Kidney tubule cell (primary cell): ENCODE measurements at regions not wholly inside any gene's neighbourhood (a gene's known extent, or its start where the extent isn't known, plus 50 kb on each side); places are given as distances from the start of the nearest gene placed in this dataset.
"Not testable (repeated sequence)": the region's sequence is repeated elsewhere in the genome, so short reads cannot be mapped to it uniquely, and the experiment has no call there.

Source experiments
- DNase-seq: peaks from one replicate; pipeline ENCODE4 v3.0.0-alpha.2; 2018; ENCODE audit warnings: low spot score

DNA sequence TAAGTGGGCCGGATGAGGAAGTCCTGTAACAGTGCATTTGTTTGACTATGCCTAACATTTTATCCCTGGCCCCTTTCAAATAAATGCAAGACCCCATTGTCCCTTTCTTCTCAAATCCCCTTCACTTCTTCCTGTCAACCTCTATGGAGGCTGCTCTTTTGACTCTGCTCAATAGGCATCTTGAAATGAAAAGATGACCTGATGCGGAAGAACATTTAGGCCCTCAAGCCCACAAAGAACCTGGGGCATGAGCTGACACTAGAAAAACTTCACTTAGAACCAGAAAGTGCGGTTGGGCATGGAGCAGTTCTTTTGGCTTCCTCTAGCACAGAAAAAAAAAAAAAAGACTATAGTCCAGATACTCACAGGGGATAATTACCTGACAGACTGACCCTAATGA, 1434.7 kb upstream of the WWC1 start:
- no peak for DNase-seq

- DNase-seq, result no peak
These were observed 1431.0 kb upstream of the WWC1 start for GRCh38 chr5:166860426-166860825.

DNA sequence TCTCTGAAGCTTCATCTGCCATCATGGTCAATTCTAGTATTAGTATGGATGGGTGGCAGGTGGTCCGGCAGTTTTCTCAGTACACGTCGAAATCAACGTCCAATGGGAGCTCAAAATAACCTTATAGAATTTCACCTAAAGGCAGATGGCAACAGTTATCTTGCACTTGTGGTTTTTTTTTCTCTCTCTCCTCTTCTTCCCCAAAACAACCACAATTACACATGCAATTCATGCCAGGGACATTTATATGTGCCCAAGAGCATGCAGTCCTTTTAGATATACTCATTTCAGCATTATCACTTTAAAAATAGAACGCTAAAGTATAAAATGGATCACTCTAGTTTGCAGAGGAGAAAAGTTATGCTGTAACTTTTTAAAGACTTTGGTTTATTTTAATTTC, 1428.9 kb upstream of the WWC1 start:
- DNase-seq, result no peak

- no peak for DNase-seq
These were observed 1426.2 kb upstream of the WWC1 start for GRCh38 chr5:166865206-166865605.

DNA sequence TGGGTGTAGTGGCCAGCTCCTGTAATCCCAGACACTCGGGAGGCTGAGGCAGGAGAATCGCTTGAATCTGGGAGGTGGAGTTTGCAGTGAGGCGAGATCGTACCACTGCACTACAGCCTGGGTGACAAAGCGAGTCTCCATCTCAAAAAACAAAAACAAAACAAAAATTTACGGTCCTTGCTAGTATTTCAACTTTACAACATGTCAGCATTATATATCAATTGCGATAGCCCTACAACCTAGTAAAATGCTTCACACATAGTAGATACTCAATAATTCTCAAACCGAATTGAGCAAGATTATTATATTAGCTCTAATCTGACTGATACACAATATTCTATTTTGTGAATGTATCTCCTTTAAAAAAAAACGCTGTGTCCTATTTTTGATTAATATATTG, 1411.0 kb upstream of the WWC1 start:
- DNase-seq, result no peak

GRCh38 chr5:166881802-166882201, 1409.6 kb upstream of the WWC1 start:
- no peak for DNase-seq

DNA sequence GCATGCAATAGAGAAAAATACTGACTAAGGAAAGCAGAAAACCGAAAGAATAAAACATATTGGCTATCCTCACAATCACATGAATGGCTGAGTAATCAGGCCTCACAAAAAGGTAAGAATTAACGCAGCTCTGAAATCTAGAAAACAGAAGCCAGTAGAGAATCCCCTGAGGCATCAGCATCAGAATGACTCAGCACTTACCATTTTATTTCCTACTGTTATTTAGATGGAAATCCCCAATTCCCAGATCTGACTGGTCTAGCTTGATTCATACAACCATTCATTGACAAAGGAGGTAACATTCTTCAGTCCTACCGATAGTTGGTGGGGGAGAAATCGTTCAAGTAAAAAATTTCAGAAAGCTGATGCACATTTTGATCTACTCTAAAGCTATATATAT, 1408.4 kb upstream of the WWC1 start:
- peak; percentile 93 for DNase-seq

DNA sequence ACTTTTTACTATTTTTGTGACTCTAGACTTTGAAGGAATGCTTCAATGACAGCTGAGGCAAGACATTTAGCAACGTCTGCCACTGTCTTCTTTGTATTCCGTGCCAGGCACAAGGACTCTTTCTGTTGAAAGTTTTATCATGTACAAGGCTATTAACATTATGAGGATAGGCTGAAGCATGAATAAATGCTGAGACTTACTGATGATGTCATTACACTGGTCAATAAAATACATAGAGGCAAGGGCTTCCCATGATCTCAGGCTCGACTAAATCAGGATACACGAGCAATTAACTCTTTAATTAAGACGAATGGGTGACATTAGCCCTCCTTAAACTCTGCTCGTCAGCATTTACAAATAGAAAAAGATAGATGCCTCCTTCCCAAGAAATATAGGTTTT, 1393.3 kb upstream of the WWC1 start:
- peak; percentile 6 for DNase-seq

- DNase-seq, result no peak
These were observed 1392.1 kb upstream of the WWC1 start for GRCh38 chr5:166899343-166899742.

DNA sequence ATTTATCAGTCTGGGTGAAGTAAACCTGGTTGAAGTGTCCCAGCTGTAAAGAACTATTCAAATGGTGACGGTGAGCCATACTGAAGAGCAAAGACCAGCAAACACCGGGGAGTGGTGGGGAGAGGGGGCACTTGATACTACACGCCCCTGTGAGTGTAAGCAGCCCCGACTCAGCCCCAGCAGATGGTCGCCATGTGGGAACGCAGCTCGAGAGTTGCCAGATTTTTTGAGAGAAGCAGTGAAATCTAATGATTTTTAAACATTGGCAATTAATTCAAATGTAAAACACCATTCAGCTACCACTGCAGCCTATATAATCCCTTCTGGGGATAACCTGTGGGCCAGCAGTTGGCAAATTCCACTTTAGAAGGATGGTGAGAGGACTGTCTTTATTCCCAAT, 1386.9 kb upstream of the WWC1 start:
- DNase-seq, result no peak

GRCh38 chr5:166906991-166907713, 1384.3 kb upstream of the WWC1 start:
- DNase-seq, result peak; percentile 69

GRCh38 chr5:166909040-166909439, 1382.4 kb upstream of the WWC1 start:
- DNase-seq, result peak; percentile 90

DNA sequence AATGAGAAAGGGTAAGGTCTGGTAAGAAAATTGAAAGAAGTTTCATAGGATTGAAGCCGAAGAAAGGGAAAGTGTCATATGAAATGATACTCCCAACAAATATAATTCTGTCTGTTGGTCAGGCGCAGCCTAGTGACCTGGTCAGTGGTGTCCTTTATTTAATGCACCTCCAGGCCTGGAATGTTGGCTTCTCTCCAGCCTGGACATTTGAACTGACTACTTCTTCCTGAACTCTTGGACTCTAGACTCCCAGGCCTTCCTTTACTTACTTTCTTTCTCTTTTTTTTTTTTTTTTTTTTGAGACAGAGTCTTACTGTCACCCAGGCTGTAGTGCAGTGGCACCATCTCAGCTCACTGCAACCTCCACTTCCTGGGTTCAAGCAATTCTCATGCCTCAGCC, 1381.5 kb upstream of the WWC1 start:
- peak; percentile 54 for DNase-seq

GRCh38 chr5:166910995-166911394, 1380.5 kb upstream of the WWC1 start:
- no peak for DNase-seq

GRCh38 chr5:166916021-166916420, 1375.4 kb upstream of the WWC1 start:
- no peak for DNase-seq

- no peak for DNase-seq
These were observed 1365.3 kb upstream of the WWC1 start for GRCh38 chr5:166926138-166926537.

DNA sequence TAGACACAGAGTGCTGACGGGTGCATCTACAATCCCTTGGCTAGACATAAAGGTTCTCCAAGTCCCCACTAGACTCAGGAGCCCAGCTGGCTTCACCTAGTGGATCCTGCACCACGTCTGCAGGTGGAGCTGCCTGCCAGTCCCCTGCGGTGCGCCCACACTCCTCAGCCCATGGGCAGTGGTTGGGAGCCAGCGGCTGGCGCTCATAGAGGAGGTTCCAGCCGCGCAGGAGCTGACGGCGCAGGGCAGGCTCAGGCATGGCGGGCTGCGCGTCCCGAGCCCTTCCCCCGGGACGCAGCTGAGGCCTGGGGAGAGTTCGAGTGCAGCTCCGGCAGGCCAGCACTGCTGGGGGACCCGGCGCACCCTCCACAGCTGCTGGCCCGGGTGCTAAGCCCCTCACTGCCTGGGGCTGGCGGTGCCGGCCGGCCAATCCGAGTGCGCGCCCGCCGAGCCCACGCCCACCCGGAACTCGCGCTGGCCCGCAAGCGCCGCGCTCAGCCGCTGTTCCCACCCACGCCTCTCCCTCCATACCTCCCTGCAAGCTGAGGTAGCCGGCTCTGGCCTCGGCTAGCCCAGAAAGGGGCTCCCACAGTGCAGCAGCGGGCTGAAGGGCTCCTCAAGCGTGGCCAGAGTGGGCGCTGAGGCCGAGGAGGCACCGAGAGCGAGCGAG, 1364.5 kb upstream of the WWC1 start:
- not testable (repeated sequence) for DNase-seq

DNA sequence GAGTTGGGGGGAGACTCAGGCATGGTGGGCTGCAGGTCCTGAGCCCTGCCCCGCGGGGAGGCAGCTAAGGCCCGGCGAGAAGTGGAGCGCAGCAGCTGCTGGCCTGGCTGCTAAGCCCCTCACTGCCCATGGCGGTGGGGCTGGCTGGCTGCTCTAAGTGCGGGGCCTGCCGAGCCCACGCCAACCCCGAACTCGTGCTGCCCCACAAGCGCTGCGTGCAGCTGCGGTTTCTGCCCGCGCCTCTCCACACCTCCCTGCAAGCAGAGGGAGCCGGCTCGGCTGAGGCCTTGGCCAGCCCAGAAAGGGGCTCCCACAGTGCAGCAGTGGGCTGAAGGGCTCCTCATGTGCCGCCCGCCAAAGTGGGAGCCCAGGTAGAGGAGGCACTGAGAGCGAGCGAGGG, 1355.1 kb upstream of the WWC1 start:
- no peak for DNase-seq

GRCh38 chr5:166938071-166938470, 1353.4 kb upstream of the WWC1 start:
- DNase-seq, result no peak

DNA sequence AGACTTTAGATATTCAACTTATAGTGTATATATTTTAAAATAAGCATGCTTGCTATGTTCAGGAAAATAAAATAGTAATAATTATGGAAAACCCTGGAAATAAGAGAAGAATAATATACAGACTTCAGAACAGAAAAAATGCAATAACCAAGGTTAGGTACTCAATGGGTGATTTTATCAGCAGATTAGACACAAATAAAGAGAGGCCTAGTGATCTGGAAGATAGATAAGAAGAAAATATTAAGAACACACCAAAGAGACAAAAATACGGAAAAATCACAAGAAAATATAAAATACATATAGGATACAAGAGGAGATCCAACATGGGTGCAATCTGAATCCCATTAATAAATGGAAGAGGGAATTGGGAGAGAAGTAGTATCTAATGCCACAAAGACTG, 1348.5 kb upstream of the WWC1 start:
- DNase-seq, result no peak

DNA sequence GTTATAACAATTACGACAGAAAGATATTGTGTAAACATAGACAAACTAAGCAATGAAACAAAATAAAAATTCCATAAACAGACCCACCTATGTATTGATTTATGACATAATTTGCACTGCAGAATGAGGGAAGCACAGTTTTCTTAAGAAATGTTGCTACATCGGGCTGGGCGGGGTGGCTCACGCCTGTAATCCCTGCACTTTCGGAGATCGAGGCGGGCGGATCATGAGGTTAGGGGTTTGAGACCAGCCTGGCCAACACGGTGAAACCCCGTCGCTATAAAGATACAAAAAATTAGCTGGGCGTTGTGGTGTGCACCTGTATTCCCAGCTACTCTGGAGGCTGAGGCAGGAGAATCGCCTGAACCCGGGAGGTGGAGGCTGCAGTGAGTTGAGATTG, 1344.4 kb upstream of the WWC1 start:
- DNase-seq, result no peak

DNA sequence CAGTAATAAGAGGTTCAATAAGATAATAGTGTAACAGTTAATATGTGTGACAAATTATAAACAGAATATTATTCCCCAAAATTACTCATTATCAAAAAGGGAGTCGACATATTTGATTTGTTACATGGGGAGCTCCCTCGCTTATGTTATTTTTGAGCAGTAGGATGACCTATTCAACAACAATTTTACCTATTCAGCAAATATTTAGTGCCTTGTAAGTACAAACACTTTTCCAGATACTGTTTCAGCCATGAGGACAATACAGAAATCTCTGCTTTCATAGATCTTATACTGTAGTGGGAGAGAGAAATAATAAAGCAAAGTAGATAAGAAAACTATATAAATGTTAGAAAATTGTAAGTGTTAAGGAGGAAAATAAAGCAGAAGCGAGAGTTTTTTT, 1342.8 kb upstream of the WWC1 start:
- DNase-seq, result no peak

DNA sequence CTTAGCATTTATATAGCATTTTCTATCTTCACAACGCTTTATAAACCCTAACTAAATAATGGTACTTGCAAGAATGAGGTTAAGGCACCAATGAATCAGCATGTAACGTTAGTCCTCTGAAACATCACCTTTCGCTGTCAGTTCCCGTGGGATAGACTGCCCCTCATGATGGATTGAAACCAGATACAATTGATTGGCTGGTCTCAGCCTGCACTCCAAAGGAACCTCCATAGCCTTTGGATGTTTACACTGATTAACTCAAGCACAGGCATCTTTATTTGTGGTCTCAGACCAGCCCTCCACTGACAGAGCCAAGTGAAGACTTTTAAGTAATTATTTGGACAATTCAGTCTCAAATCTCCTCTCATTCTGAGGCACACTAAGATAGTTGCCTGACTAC, 1339.4 kb upstream of the WWC1 start:
- no peak for DNase-seq

- DNase-seq, result no peak
These were observed 1333.7 kb upstream of the WWC1 start for GRCh38 chr5:166957782-166958181.
